Spleen (tissue), 7 donors: ENCODE measurements at regions not wholly inside any gene's neighbourhood (a gene's known extent, or its start where the extent isn't known, plus 50 kb on each side); places are given as distances from the start of the nearest gene placed in this dataset.

Experiments
- POLR2A ChIP-seq, 3 donors: fragments of 450-650 bp; IDR thresholded peaks; one replicate each; pipeline ENCODE4 v1.5.1; 2017; ENCODE audit warnings: antibody characterized with exemption in 3 of 3, mild to moderate bottlenecking in 1 of 3
- TF ChIP-seq, protein P1 (sequence below), 11 experiments: fragments of 200-600 bp in 7 of 11; fragments of 450-650 bp in 4 of 11; sonication (generic) in 4 of 11; IDR thresholded peaks in 8 of 11; conservative IDR thresholded peaks in 3 of 11; 1 replicate in 7 of 11; 2 replicates in 4 of 11; pipeline versions ENCODE4 v1.4.0 to v1.8.0; 2016 to 2021; ENCODE audit warnings: antibody characterized with exemption in 11 of 11, inconsistent platforms in 4 of 11, mild to moderate bottlenecking in 1 of 11
- donor health status: DM: no; HTN: no; CAD: no; lungs with moderate emphysema.
- donor health status: DM: no; HTN: no; CAD: no.
- donor health status: DM: no; HTN: no; CAD: no.

DNA sequence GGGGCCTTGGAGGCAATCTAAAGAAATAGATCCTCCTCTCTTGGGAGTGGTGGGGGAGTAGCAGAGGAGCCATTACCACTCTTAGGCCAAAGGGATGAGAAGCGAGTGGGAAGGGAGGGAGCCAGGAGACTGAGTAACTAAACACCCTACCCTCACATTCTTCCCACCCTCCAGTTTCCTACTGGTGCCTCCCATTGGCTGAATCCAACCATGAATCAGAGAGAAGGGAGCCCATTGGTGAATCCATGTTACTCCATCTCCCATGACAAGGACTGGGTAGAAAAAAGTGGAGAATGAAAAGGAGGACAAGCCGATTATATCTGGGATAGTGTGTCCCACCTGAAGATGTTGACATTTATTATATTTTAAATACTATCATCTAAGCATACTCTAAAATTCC, 76.8 kb upstream of the LHX5 start:
- no peak for TF ChIP-seq POLR2A (IDR thresholded peaks at IDR 0.05)
- TF ChIP-seq, protein P1, sequence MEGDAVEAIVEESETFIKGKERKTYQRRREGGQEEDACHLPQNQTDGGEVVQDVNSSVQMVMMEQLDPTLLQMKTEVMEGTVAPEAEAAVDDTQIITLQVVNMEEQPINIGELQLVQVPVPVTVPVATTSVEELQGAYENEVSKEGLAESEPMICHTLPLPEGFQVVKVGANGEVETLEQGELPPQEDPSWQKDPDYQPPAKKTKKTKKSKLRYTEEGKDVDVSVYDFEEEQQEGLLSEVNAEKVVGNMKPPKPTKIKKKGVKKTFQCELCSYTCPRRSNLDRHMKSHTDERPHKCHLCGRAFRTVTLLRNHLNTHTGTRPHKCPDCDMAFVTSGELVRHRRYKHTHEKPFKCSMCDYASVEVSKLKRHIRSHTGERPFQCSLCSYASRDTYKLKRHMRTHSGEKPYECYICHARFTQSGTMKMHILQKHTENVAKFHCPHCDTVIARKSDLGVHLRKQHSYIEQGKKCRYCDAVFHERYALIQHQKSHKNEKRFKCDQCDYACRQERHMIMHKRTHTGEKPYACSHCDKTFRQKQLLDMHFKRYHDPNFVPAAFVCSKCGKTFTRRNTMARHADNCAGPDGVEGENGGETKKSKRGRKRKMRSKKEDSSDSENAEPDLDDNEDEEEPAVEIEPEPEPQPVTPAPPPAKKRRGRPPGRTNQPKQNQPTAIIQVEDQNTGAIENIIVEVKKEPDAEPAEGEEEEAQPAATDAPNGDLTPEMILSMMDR (IDR thresholded peaks at IDR 0.05 in 8 of 11, conservative IDR thresholded peaks at IDR 0.05 in 3 of 11): no peak
